Ascending aorta (tissue), 2 donors: ENCODE measurements at regions not wholly inside any gene's neighbourhood (a gene's known extent, or its start where the extent isn't known, plus 50 kb on each side); places are given as distances from the start of the nearest gene placed in this dataset.
"Not testable (repeated sequence)": the region's sequence is repeated elsewhere in the genome, so short reads cannot be mapped to it uniquely, and the experiment has no call there.

Experiments
- DNase-seq, 2 donors: peaks; one replicate each; pipeline ENCODE4 v3.0.0-alpha.2; 2019; ENCODE audit warnings: low spot score in 2 of 2
- H3K27ac ChIP-seq, 2 donors: fragments of 200-600 bp; sonication (generic); one replicate each; pipeline ENCODE4 v1.5.1; 2016 to 2017; ENCODE audit warnings: mild to moderate bottlenecking in 1 of 2
- H3K27me3 ChIP-seq: fragments of 200-600 bp; sonication (generic); one replicate; pipeline ENCODE4 v1.5.1; 2017
- H3K36me3 ChIP-seq, 2 donors: fragments of 200-600 bp; sonication (generic); one replicate each; pipeline ENCODE4 v1.5.1; 2016
- H3K4me1 ChIP-seq, 2 donors: fragments of 200-600 bp; sonication (generic); one replicate each; pipeline ENCODE4 v1.5.1; 2016 to 2017; ENCODE audit warnings: mild to moderate bottlenecking in 1 of 2
- H3K4me3 ChIP-seq, 2 donors: fragments of 200-600 bp; sonication (generic); one replicate each; pipeline ENCODE4 v1.5.1; 2016 to 2017; ENCODE audit warnings: mild to moderate bottlenecking in 1 of 2
- H3K9me3 ChIP-seq, 2 donors: fragments of 200-600 bp; sonication (generic); one replicate each; pipeline ENCODE4 v1.5.1; 2016
- CTCF ChIP-seq, 3 experiments: fragments of 200-600 bp in 2 of 3; fragments of 450-650 bp in 1 of 3; sonication (generic) in 2 of 3; IDR thresholded peaks; one replicate each; pipeline ENCODE4 v1.5.1; 2016 to 2019; ENCODE audit warnings: antibody characterized with exemption in 3 of 3, mild to moderate bottlenecking in 1 of 3, moderate library complexity in 1 of 3
- intact Hi-C: fragments of 100-400 bp; cut with DNase I; formaldehyde crosslinking; loops from one replicate; pipeline ENCODE4 v1.15.1; 2023

- Histone ChIP-seq H3K27ac (no peak overlapping the region), H3K4me3 (no peak overlapping the region), H3K4me1 (no peaks in the 10 kb centered on the region), H3K36me3 (no peaks in the 10 kb centered on the region), H3K27me3 (no peaks in the 10 kb centered on the region), H3K9me3 (no peaks in the 10 kb centered on the region)
- no peak for TF ChIP-seq CTCF (IDR thresholded peaks at IDR 0.05)
- DNase-seq, result no peak
- intact Hi-C loops, result no loop called here
These were observed 120.9 kb upstream of the PPP2R5A start for GRCh38 chr1:212164095-212164872.

GRCh38 chr1:212166244-212166643 lies 119.0 kb upstream of the PPP2R5A start:
- Histone ChIP-seq H3K4me3 (no peak overlapping the region), H3K9me3 (no peaks in the 10 kb centered on the region), H3K27ac (no peak overlapping the region), H3K4me1 (no peaks in the 10 kb centered on the region), H3K36me3 (no peaks in the 10 kb centered on the region), H3K27me3 (no peaks in the 10 kb centered on the region)
- intact Hi-C loops, result no loop called here
- TF ChIP-seq CTCF (IDR thresholded peaks at IDR 0.05), result no peak
- DNase-seq, result no peak

- Histone ChIP-seq H3K4me1 (no peaks in the 10 kb centered on the region), H3K27me3 (no peaks in the 10 kb centered on the region), H3K27ac (no peak overlapping the region), H3K9me3 (no peaks in the 10 kb centered on the region), H3K4me3 (no peak overlapping the region), H3K36me3 (no peaks in the 10 kb centered on the region)
- intact Hi-C loops, result no loop called here
- no peak for DNase-seq
- TF ChIP-seq CTCF (IDR thresholded peaks at IDR 0.05), result no peak
These were observed 118.6 kb upstream of the PPP2R5A start for GRCh38 chr1:212166644-212167043.

GRCh38 chr1:212167098-212167497 lies 118.1 kb upstream of the PPP2R5A start:
- H3K4me3 ChIP-seq, result no peak overlapping the region
- no peaks in the 10 kb centered on the region for H3K4me1 ChIP-seq
- H3K27ac ChIP-seq, result no peak overlapping the region
- intact Hi-C loops, result no loop called here
- H3K27me3 ChIP-seq, result no peaks in the 10 kb centered on the region
- H3K36me3 ChIP-seq, result no peaks in the 10 kb centered on the region
- DNase-seq, result peak in 1 of 2 donors; percentile 62
- no peak for TF ChIP-seq CTCF (IDR thresholded peaks at IDR 0.05)
- no peaks in the 10 kb centered on the region for H3K9me3 ChIP-seq

GRCh38 chr1:212173567-212173966 lies 111.6 kb upstream of the PPP2R5A start:
- Histone ChIP-seq H3K9me3 (no peaks in the 10 kb centered on the region), H3K27me3 (no peaks in the 10 kb centered on the region), H3K4me3 (no peak overlapping the region), H3K27ac (no peak overlapping the region), H3K36me3 (no peaks in the 10 kb centered on the region), H3K4me1 (no peaks in the 10 kb centered on the region)
- intact Hi-C loops, result no loop called here
- no peak for DNase-seq
- TF ChIP-seq CTCF (IDR thresholded peaks at IDR 0.05), result no peak

GRCh38 chr1:212174295-212174694 lies 110.9 kb upstream of the PPP2R5A start:
- H3K36me3 ChIP-seq, DNase-seq, H3K27me3 ChIP-seq, H3K27ac ChIP-seq, H3K9me3 ChIP-seq, intact Hi-C loops, H3K4me3 ChIP-seq, H3K4me1 ChIP-seq: not testable (repeated sequence)
